ENCODE measurements at regions not wholly inside any gene's neighbourhood (a gene's known extent, or its start where the extent isn't known, plus 50 kb on each side); places are given as distances from the start of the nearest gene placed in this dataset.
"Not testable (repeated sequence)": the region's sequence is repeated elsewhere in the genome, so short reads cannot be mapped to it uniquely, and the experiment has no call there.

GRCh38 chr2:137910641-137911040 is 53.6 kb upstream of the HNMT start:
- 20% methylated on average over 4 of the region's 4 CpGs for WGBS
- Histone ChIP-seq H3K9me3 (no peaks in the 10 kb centered on the region), H3K27ac (no peak overlapping the region), H3K4me3 (no peak overlapping the region), H3K36me3 (no peaks in the 10 kb centered on the region), H3K27me3 (no peaks in the 10 kb centered on the region), H3K4me1 (no peaks in the 10 kb centered on the region)
- DNase-seq (ENCODE audit: low spot score in 2 of 2) = no peak
- TF ChIP-seq POLR2A (IDR thresholded peaks at IDR 0.05) (no peak), EP300 (IDR thresholded peaks at IDR 0.05) (no peak)
- TF ChIP-seq, protein P1, sequence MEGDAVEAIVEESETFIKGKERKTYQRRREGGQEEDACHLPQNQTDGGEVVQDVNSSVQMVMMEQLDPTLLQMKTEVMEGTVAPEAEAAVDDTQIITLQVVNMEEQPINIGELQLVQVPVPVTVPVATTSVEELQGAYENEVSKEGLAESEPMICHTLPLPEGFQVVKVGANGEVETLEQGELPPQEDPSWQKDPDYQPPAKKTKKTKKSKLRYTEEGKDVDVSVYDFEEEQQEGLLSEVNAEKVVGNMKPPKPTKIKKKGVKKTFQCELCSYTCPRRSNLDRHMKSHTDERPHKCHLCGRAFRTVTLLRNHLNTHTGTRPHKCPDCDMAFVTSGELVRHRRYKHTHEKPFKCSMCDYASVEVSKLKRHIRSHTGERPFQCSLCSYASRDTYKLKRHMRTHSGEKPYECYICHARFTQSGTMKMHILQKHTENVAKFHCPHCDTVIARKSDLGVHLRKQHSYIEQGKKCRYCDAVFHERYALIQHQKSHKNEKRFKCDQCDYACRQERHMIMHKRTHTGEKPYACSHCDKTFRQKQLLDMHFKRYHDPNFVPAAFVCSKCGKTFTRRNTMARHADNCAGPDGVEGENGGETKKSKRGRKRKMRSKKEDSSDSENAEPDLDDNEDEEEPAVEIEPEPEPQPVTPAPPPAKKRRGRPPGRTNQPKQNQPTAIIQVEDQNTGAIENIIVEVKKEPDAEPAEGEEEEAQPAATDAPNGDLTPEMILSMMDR (IDR thresholded peaks at IDR 0.05) = peak; percentile 31 to 34

DNA sequence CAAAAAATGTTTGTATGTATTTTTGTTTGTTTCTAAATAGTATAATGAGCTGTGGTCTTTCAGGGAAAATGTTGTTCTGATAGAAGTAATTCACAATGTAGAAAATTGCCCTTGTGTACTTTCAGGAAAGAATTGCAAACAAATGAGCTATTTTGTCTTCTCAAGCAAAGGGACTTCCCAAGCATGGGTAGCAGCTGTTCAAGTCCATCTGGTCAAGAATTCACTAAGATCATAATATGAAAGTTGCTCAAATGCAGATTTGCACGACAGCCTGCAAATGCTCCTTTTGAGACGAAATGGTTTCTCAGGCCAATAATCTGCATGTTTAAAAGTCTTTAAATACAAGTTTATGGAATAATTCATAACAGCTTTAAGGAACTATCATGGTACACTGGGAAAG is 51.9 kb upstream of the HNMT start:
- no peak for DNase-seq (ENCODE audit: low spot score in 2 of 2)
- 68% methylated on average over 2 of the region's 2 CpGs for WGBS
- no peaks in the 10 kb centered on the region for H3K27me3 ChIP-seq
- no peaks in the 10 kb centered on the region for H3K9me3 ChIP-seq
- no peak overlapping the region for H3K4me3 ChIP-seq
- no peaks in the 10 kb centered on the region for H3K4me1 ChIP-seq
- no peak overlapping the region for H3K27ac ChIP-seq
- TF ChIP-seq POLR2AphosphoS5 (IDR thresholded peaks at IDR 0.05) (no peak), EP300 (IDR thresholded peaks at IDR 0.05) (no peak), POLR2A (IDR thresholded peaks at IDR 0.05) (no peak)
- TF ChIP-seq, protein P1 (IDR thresholded peaks at IDR 0.05) = no peak
- H3K36me3 ChIP-seq = no peaks in the 10 kb centered on the region

DNA sequence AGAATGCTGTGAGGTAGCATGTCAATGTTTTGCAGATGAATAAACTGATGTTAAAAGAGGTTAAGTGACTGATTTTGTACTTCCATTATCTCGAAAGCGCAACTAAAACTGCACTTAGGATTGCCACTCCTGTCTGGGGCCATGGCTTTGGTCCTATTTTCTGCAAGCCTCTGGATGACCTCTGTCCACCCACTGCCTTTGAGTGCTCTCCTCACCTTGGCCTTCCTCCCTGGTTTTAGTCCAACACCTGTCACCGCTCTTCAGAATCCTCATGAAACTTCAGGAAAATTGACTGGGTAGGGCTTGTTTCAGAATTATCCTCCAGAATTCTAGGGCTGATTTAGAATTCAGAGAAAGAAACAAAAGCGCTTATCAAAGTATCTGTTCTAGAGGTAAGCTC is 51.1 kb upstream of the HNMT start:
- Histone ChIP-seq H3K36me3 (no peaks in the 10 kb centered on the region), H3K4me3 (no peak overlapping the region), H3K9me3 (no peaks in the 10 kb centered on the region), H3K27me3 (no peaks in the 10 kb centered on the region), H3K4me1 (no peaks in the 10 kb centered on the region), H3K27ac (no peak overlapping the region)
- no peak for TF ChIP-seq EP300 (IDR thresholded peaks at IDR 0.05)
- TF ChIP-seq POLR2AphosphoS5 (IDR thresholded peaks at IDR 0.05) = no peak
- no peak for TF ChIP-seq POLR2A (IDR thresholded peaks at IDR 0.05)
- TF ChIP-seq, protein P1 (IDR thresholded peaks at IDR 0.05) = no peak
- no peak for DNase-seq (ENCODE audit: low spot score in 2 of 2)
- 95% methylated on average over 4 of the region's 4 CpGs for whole genome bisulfite sequencing

- H3K36me3 ChIP-seq; H3K4me1 ChIP-seq; DNase-seq (ENCODE audit: low spot score in 2 of 2); H3K27ac ChIP-seq; H3K4me3 ChIP-seq; H3K9me3 ChIP-seq; H3K27me3 ChIP-seq: not testable (repeated sequence)
- WGBS = 57% methylated on average over 2 of the region's 2 CpGs
Observed at GRCh38 chr2:137913648-137914047, 50.6 kb upstream of the HNMT start.
